ENCODE measurements at regions not wholly inside any gene's neighbourhood (a gene's known extent, or its start where the extent isn't known, plus 50 kb on each side); places are given as distances from the start of the nearest gene placed in this dataset.

GRCh38 chr10:86603256-86603655 is 51.1 kb upstream of the OPN4 start:
- Histone ChIP-seq H3K9me3 (no peaks in the 10 kb centered on the region), H3K36me3 (no peaks in the 10 kb centered on the region), H3K4me1 (ENCODE audit: control insufficient read depth in 1 of 2, insufficient read depth in 1 of 2, low read depth in 1 of 2, low read length in 1 of 2) (no peaks in the 10 kb centered on the region), H3K27me3 (no peaks in the 10 kb centered on the region), H3K27ac (no peak overlapping the region), H3K4me3 (ENCODE audit: low read depth in 1 of 2, low read length in 1 of 2) (no peak overlapping the region)
- TF ChIP-seq, protein P1, sequence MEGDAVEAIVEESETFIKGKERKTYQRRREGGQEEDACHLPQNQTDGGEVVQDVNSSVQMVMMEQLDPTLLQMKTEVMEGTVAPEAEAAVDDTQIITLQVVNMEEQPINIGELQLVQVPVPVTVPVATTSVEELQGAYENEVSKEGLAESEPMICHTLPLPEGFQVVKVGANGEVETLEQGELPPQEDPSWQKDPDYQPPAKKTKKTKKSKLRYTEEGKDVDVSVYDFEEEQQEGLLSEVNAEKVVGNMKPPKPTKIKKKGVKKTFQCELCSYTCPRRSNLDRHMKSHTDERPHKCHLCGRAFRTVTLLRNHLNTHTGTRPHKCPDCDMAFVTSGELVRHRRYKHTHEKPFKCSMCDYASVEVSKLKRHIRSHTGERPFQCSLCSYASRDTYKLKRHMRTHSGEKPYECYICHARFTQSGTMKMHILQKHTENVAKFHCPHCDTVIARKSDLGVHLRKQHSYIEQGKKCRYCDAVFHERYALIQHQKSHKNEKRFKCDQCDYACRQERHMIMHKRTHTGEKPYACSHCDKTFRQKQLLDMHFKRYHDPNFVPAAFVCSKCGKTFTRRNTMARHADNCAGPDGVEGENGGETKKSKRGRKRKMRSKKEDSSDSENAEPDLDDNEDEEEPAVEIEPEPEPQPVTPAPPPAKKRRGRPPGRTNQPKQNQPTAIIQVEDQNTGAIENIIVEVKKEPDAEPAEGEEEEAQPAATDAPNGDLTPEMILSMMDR (IDR thresholded peaks at IDR 0.05) = no peak
